ENCODE measurements at regions not wholly inside any gene's neighbourhood (a gene's known extent, or its start where the extent isn't known, plus 50 kb on each side); places are given as distances from the start of the nearest gene placed in this dataset.
"Not testable (repeated sequence)": the region's sequence is repeated elsewhere in the genome, so short reads cannot be mapped to it uniquely, and the experiment has no call there.

GRCh38 chr4:151558496-151559113, 149.6 kb downstream of the FHIP1A start:
- POLR2A ChIA-PET, result no interaction called here
- CTCF ChIA-PET, result no interaction called here

DNA sequence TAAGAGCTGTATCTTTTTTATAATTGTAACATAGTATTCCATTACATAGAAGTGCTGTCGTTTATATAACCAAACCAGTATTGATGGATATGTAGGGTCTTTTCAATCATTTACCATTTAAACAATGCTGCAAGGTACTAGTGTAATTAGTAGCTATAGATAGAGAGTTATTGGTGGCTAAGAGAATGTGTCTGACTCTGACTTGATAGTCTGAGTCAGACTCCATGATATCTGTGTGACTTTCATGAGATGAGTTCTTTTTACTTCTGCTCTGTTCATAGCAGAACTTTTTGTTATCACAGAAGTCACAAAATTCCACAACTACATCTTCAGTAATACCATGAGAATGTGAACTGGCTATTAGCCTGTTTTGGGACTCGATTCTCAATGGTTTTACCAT, 150.6 kb downstream of the FHIP1A start:
- CTCF ChIA-PET, result no interaction called here
- POLR2A ChIA-PET, result no interaction called here

GRCh38 chr4:151561551-151562256, 152.7 kb downstream of the FHIP1A start:
- ChIA-PET POLR2A (no interaction called here), CTCF (no interaction called here)

- CTCF ChIA-PET, result no interaction called here
- POLR2A ChIA-PET, result no interaction called here
Observed at GRCh38 chr4:151563194-151563593, 154.2 kb downstream of the FHIP1A start.

DNA sequence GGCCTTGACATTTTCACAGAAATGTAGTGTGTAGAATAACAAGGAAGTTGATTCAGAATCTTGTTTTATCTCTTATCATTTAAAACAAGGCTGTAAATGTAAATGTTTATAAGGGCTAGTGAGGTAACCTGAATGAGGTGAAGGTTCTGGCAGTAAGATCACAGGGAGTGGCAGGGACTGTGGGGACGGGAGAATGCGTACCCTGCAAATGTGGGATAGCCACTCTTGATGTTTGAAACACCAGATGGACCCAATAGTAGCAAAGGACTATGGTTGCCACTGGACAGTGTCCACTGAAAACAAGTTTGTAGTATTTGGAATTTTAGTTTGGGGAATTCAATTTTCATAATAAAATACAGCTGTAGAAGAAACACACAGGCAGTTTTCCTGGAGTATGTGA, 155.3 kb downstream of the FHIP1A start:
- ChIA-PET CTCF (no interaction called here), POLR2A (no interaction called here)

DNA sequence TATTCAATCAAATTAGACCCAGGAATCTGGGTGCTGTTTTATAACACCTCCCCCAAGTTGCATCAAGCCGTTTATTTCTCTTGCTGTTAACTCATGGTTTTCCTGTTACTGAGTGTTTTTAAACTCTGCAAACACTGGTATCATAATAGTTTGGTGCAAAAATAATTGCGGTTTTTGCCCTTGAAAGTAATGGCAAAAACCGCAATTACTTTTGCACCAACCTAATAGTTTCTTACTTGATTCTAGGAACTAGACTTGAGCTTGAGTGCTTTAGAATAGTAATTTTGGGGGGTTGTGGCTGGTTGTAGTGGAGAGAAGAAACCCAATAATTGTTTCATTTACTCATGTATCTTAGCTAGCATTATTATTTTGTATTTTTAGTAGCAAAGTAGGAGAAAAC, 156.6 kb downstream of the FHIP1A start:
- ChIA-PET POLR2A (no interaction called here), CTCF (no interaction called here)

DNA sequence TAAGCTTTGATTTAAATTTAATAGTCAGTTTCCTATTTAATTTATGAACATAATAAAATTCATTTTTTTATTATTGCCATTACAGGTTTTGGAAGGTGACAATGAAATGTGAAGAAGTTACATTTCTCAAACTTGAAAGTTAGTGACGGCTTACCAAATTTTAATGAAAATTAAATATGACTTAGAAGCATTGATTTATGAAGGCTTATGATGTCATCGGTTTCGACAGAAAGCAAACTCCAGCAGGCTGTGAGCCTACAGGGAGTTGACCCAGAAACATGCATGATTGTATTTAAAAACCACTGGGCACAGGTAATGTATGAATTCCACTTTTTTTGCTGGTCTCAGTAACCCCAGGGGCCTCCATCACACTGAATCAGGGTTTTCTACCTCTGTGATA, 157.1 kb downstream of the FHIP1A start:
- ChIA-PET POLR2A (no interaction called here), CTCF (no interaction called here)

DNA sequence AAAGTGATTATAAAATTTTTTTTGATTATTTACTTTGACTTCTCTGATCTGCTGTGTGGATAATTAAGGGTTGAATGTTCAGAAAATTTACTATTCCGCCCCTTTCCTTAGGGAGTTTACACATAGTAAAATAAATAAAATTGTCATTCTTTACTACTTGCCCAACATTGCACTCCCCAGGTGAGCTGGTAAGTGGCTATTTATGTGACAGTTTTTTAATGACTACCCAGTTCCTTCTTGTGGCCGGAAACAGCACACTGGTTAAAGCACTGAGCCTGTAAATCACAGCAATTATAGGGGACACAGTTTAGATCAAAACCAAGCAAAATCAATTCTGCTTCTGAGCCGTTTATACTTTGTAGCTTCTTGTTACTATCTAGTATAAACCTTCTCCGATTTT, 158.1 kb downstream of the FHIP1A start:
- ChIA-PET POLR2A (no interaction called here), CTCF (no interaction called here)

GRCh38 chr4:151568966-151569365, 160.0 kb downstream of the FHIP1A start:
- CTCF ChIA-PET, result no interaction called here
- POLR2A ChIA-PET, result no interaction called here

DNA sequence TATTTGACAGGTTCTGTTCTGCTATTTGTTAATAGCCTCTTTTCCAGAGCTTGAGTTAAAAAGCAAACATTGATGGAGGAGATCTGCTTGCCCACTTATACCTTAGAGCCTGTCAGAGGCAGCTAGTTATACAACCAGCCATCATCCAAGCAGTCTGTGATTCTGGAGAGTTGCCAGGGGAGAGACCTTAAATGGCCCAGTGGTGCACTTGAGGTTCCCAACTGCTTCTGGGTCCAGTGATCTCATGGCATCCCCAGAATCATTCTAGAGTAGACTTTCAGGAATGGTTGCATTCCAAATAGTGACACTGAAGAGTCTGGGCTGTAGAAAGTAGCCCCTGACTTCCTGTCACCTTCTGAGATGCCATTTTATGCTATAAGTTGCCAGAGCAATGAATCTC, 160.7 kb downstream of the FHIP1A start:
- POLR2A ChIA-PET, result no interaction called here
- CTCF ChIA-PET, result no interaction called here

GRCh38 chr4:151573474-151573873, 164.5 kb downstream of the FHIP1A start:
- POLR2A ChIA-PET, result no interaction called here
- CTCF ChIA-PET, result no interaction called here

DNA sequence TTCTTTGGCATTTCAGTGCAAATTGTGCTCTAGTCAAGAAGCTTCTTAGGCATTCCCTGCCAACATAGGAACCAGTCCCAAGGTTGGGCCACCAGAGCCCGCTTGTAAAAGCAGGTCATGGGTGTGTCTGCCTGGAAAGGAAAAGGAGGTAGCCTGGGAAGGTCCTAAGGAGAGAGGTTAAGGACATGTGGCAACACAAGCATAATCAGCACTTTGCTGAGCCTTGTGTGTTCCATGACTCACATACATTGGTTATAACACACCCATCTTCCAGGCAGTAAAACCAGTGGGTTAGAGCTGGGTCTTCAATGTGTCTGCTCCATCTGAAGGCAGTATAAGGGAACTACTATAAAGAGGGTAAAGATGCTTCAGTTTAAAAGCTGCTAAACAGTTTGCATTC, 165.0 kb downstream of the FHIP1A start:
- CTCF ChIA-PET, result no interaction called here
- POLR2A ChIA-PET, result no interaction called here

DNA sequence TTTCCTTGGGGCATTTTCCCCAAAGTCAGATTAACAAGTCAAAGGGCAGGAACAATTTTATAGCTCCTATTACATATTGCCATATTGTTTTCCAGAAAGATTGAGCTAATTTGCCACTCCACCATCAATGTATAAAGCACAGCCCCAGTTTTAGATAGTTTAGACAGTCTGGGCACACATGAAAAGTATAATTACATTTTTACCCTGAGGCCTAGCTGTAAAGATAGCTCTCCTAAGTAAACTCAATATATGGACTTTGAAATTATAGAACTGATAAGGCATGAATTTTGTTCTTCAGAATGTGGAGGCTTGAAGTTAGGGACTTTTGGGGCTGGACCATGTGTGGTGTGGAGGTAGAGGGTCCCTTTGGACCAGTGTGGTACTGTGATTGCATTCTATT, 166.0 kb downstream of the FHIP1A start:
- CTCF ChIA-PET, result no interaction called here

GRCh38 chr4:151575646-151576045, 166.7 kb downstream of the FHIP1A start:
- ChIA-PET POLR2A (no interaction called here), CTCF (no interaction called here)

More for the DNA sequence above, 166.0 kb downstream of the FHIP1A start:
- POLR2A ChIA-PET, result no interaction called here

DNA sequence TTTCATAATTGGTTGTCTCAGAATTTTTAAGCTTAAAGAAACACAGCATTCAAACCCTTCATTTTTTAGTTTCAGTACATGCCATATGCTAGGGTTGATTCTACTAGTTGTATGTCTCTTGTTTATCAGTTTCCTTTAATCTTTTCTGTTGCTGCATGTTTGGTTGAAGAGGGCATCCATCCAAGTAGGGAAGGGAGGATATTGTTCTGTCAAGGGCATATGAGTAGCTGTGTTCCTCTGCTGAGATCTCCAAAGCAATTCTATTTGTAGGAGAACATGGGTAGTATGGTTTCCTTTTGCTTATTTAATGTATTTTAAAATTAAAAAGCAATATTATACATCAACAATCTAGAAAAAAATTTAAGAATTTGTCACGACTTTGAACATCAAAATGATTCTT, 167.7 kb downstream of the FHIP1A start:
- POLR2A ChIA-PET, result no interaction called here

DNA sequence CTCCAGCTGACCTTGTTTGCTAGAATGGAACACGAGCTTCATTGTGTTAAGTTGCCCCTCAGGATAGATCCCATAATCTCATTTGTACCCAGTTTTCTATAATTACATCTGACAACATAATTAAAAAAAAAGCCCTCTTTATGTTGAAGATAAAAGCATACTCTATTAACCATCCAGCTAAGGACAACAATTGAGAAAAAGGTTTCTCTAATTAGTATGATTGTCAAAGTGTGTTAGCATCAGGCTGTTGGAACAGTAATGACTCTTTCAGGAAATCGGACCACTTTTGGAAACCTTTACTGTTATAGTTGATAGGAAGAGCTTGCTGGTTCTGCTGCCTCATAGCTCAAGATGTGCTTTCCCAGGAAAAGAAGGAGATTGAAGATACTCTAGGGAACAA, 172.6 kb downstream of the FHIP1A start:
- CTCF ChIA-PET, result no interaction called here
- POLR2A ChIA-PET, result no interaction called here

More for the DNA sequence above, 167.7 kb downstream of the FHIP1A start:
- CTCF ChIA-PET, result no interaction called here

- CTCF ChIA-PET, result no interaction called here
Observed at GRCh38 chr4:151582098-151582497, 173.1 kb downstream of the FHIP1A start.

DNA sequence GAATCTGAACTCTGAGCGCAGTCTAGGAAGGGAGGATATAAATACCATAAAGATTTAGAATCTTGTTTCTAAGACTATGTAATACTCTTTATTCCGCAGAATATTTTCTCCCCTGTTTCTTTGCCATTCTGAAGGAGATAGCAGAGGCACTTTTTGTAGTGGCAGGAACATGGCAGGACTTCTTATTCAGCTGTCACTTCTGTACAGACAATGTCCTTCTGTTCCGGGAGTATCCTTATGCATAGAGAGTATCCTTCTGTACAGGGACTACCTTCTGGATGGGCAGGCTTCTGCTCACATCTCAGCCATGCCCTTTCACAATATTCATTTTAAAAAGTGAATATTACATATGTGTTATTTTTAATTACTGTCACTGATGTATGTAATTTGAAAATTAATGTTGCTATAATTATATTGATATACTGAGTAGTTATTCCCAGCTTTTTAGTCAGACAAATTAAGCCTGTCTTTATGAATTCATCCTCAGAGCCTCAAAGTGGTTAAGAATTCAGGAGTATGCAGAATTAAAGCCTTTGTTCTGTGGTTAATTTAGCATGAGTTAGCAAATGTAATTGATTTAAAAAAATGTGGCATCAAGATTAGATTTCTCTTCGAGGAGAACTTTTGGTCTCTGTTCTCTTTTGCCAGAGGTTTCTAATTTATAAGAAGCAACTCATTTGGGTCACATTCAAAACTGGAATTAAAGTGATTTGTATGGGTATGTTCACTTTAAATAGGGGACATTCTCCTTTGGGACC, 174.4 kb downstream of the FHIP1A start:
- POLR2A ChIA-PET, result no interaction called here
- CTCF ChIA-PET, result no interaction called here

More at GRCh38 chr4:151582098-151582497, 173.1 kb downstream of the FHIP1A start:
- POLR2A ChIA-PET, result no interaction called here

- ChIA-PET CTCF (no interaction called here), POLR2A (no interaction called here)
Observed at GRCh38 chr4:151584101-151584500, 175.1 kb downstream of the FHIP1A start.

- CTCF ChIA-PET, POLR2A ChIA-PET: not testable (repeated sequence)
Observed at GRCh38 chr4:151595629-151596028, 165.2 kb downstream of the GATB start.

DNA sequence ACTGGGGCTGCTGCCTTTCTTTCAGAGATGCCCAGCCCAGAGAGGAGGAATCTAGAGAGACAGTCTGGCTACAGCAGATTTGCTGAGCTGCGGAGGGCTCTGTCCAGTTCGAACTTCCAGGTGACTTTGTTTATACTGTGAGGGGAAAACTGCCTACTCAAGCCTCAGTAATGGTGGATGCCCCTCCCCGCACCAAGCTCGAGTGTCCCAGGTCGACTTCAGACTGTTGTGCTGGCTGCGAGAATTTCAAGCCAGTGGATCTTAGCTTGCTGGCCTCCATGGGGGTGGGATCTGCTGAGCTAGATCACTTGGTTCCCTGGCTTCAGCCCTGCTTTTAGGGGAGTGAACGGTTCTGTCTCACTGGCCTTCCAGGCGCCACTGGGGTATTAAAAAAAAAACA, 163.1 kb downstream of the GATB start:
- POLR2A ChIA-PET, CTCF ChIA-PET: not testable (repeated sequence)

GRCh38 chr4:151599863-151600262, 160.9 kb downstream of the GATB start:
- POLR2A ChIA-PET, result no interaction called here
- CTCF ChIA-PET, result interaction anchor here (0.6 kb wide), 1 partner anchor 1518 kb away, joined by 3 read pairs; no protein-coding TSS in a partner anchor
